NCI-H774 (cell line): ENCODE measurements at regions not wholly inside any gene's neighbourhood (a gene's known extent, or its start where the extent isn't known, plus 50 kb on each side); places are given as distances from the start of the nearest gene placed in this dataset.
A peak's percentile ranks its signal among the peaks of the same experiment; 100 is the strongest.

Source experiments
- DNase-seq: peaks from one replicate; lab custom pipeline; 2025; lab: John Stamatoyannopoulos, UW

GRCh38 chr4:126686491-126686890, 946.3 kb upstream of the INTU start:
- DNase-seq: no peak

GRCh38 chr4:126687655-126688358, 945.0 kb upstream of the INTU start:
- DNase-seq: no peak

GRCh38 chr4:126691797-126692196, 941.0 kb upstream of the INTU start:
- DNase-seq: no peak

GRCh38 chr4:126697748-126698147, 935.0 kb upstream of the INTU start:
- no peak for DNase-seq

- no peak for DNase-seq
Measured at GRCh38 chr4:126698224-126698623, 934.5 kb upstream of the INTU start.

GRCh38 chr4:126701756-126702155, 931.0 kb upstream of the INTU start:
- DNase-seq: no peak

- no peak for DNase-seq
Measured at GRCh38 chr4:126702747-126703146, 930.0 kb upstream of the INTU start.

GRCh38 chr4:126705266-126705665, 927.5 kb upstream of the INTU start:
- no peak for DNase-seq

- no peak for DNase-seq
Measured at GRCh38 chr4:126708716-126709115, 924.0 kb upstream of the INTU start.

- DNase-seq: no peak
Measured at GRCh38 chr4:126710935-126711334, 921.8 kb upstream of the INTU start.

GRCh38 chr4:126715067-126715466, 917.7 kb upstream of the INTU start:
- DNase-seq: no peak

- DNase-seq: no peak
Measured at GRCh38 chr4:126715681-126716080, 917.1 kb upstream of the INTU start.

GRCh38 chr4:126718136-126718535, 914.6 kb upstream of the INTU start:
- no peak for DNase-seq

- no peak for DNase-seq
Measured at GRCh38 chr4:126719852-126720251, 912.9 kb upstream of the INTU start.

- no peak for DNase-seq
Measured at GRCh38 chr4:126725906-126726305, 906.9 kb upstream of the INTU start.

- DNase-seq: no peak
Measured at GRCh38 chr4:126727461-126727860, 905.3 kb upstream of the INTU start.

- no peak for DNase-seq
Measured at GRCh38 chr4:126731062-126731461, 901.7 kb upstream of the INTU start.

GRCh38 chr4:126733301-126733700, 899.5 kb upstream of the INTU start:
- DNase-seq: peak; percentile 3

GRCh38 chr4:126734465-126734864, 898.3 kb upstream of the INTU start:
- DNase-seq: no peak

GRCh38 chr4:126735294-126736132, 897.2 kb upstream of the INTU start:
- DNase-seq: no peak

- no peak for DNase-seq
Measured at GRCh38 chr4:126736133-126736518, 896.6 kb upstream of the INTU start.

- no peak for DNase-seq
Measured at GRCh38 chr4:126737899-126738526, 894.7 kb upstream of the INTU start.

GRCh38 chr4:126738527-126738923, 894.2 kb upstream of the INTU start:
- DNase-seq: no peak
